C4-2B (cell line): ENCODE measurements at regions not wholly inside any gene's neighbourhood (a gene's known extent, or its start where the extent isn't known, plus 50 kb on each side); places are given as distances from the start of the nearest gene placed in this dataset.

ENCODE experiments used
- ZFX ChIP-seq: fragments of 450-650 bp; IDR thresholded peaks from 2 replicates; pipeline ENCODE4 v1.6.1; 2017
- TF ChIP-seq, protein P1 (sequence below): fragments of 450-650 bp; conservative IDR thresholded peaks from 2 replicates; pipeline ENCODE4 v1.5.1; 2017; ENCODE audit warnings: mild to moderate bottlenecking

DNA sequence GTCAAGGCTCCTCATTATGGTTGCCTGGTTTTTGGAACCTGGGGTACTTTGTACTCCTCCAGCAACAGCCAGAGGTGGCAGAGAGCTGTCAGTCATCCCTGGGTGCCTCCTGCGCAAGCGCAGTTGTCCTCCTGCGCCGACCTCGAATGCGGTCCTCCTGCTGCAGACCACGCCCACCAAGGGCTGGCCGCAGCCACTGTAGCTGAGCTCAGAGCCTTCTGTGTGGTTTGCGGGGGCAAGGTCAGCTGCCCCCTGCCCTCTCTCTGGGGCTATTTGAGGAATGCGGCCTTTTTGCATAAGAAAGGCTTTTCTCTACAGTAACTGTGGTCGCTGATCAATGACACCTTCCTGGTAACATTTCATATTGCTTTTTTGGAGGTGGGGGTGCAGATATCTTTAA, 131.3 kb upstream of the SNRPN start:
- TF ChIP-seq, protein P1, sequence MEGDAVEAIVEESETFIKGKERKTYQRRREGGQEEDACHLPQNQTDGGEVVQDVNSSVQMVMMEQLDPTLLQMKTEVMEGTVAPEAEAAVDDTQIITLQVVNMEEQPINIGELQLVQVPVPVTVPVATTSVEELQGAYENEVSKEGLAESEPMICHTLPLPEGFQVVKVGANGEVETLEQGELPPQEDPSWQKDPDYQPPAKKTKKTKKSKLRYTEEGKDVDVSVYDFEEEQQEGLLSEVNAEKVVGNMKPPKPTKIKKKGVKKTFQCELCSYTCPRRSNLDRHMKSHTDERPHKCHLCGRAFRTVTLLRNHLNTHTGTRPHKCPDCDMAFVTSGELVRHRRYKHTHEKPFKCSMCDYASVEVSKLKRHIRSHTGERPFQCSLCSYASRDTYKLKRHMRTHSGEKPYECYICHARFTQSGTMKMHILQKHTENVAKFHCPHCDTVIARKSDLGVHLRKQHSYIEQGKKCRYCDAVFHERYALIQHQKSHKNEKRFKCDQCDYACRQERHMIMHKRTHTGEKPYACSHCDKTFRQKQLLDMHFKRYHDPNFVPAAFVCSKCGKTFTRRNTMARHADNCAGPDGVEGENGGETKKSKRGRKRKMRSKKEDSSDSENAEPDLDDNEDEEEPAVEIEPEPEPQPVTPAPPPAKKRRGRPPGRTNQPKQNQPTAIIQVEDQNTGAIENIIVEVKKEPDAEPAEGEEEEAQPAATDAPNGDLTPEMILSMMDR: no peak
- no peak for TF ChIP-seq ZFX
